PC-9 (cell line): ENCODE measurements at regions not wholly inside any gene's neighbourhood (a gene's known extent, or its start where the extent isn't known, plus 50 kb on each side); places are given as distances from the start of the nearest gene placed in this dataset.

Experiments used
- CTCF ChIP-seq: fragments of 200-600 bp; sonication (generic); conservative IDR thresholded peaks from 2 replicates; pipeline ENCODE4 v1.6.1; 2017; ENCODE audit warnings: mixed run types, antibody characterized with exemption, mild to moderate bottlenecking, moderate library complexity
- EZH2 ChIP-seq: fragments of 200-600 bp; sonication (generic); IDR thresholded peaks from 2 replicates; pipeline ENCODE4 v1.8.0; 2017; ENCODE audit warnings: antibody characterized with exemption, low read depth

GRCh38 chr13:67353031-67353430 is 122.9 kb upstream of the PCDH9 start:
- TF ChIP-seq CTCF = no peak
- no peak for TF ChIP-seq EZH2
